Mesothelial cell of epicardium (in vitro differentiated cells): ENCODE measurements at regions not wholly inside any gene's neighbourhood (a gene's known extent, or its start where the extent isn't known, plus 50 kb on each side); places are given as distances from the start of the nearest gene placed in this dataset.
"Not testable (repeated sequence)": the region's sequence is repeated elsewhere in the genome, so short reads cannot be mapped to it uniquely, and the experiment has no call there.

Experiments
- DNase-seq, 2 experiments: peaks; one replicate each; pipeline ENCODE4 v3.0.0; 2021; ENCODE audit warnings: low spot score in 2 of 2; ENCODE audit not compliant: unreplicated experiment in 2 of 2
- H3K27ac Mint-ChIP-seq: 2 replicates; pipeline ENCODE4 v1.8.0; 2021; ENCODE audit warnings: mixed read lengths
- H3K27me3 Mint-ChIP-seq: 2 replicates; pipeline ENCODE4 v1.8.0; 2021; ENCODE audit warnings: low read depth, mixed read lengths
- H3K36me3 Mint-ChIP-seq: 2 replicates; pipeline ENCODE4 v1.8.0; 2021; ENCODE audit warnings: mixed read lengths
- H3K4me1 Mint-ChIP-seq: 2 replicates; pipeline ENCODE4 v1.8.0; 2021; ENCODE audit warnings: mixed read lengths
- H3K4me3 Mint-ChIP-seq: 2 replicates; pipeline ENCODE4 v1.8.0; 2021; ENCODE audit warnings: mild to moderate bottlenecking, moderate library complexity, mixed read lengths
- H3K9me3 Mint-ChIP-seq: 2 replicates; pipeline ENCODE4 v1.8.0; 2021; ENCODE audit warnings: mixed read lengths
- TF ChIP-seq, protein P1 (sequence below): fragments of 200-600 bp; sonication (generic); IDR thresholded peaks from one replicate; pipeline ENCODE4 v1.5.0; 2021; ENCODE audit warnings: antibody characterized with exemption; ENCODE audit not compliant: unreplicated experiment

DNA sequence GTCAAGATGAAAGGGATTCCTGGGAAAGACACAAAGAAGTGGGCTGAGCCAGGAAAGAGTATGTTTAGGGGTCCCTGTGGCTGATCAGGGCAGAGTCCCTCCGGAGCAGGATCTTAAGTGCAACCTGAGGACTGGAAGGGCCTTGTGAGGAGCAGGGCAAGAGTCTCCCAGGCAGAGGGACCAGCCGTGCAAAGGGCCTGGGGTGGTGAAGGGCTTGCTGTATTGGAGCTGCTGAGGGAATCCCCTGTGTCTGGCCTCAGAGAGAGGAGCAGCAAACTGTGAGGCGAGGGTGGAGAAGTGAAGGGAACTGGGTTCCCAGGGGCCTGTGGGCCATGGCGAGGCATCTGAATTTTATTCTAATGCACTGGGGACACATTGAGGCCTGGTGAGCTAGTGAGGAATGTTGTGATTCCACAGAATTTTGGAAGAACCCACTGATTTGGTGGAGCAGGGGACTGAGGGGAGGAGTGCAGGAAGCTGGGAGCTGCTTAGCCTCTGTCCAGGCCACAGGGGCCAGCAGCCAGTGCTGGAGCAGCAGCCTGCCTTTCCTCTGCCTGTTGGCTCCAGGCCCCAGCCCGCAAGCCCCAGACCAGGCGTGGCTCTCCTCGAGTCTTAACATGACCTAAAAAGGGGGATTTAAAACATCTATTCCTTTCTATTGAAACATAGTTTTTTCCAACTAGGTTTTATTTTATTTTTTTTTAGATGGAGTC lies 138.4 kb upstream of the IGFBP3 start:
- no peak overlapping the region for H3K27ac Mint-ChIP-seq
- no peak overlapping the region for H3K4me3 Mint-ChIP-seq
- H3K36me3 Mint-ChIP-seq = no peaks in the 10 kb centered on the region
- no peak for DNase-seq
- peaks cover 2% of the 10 kb centered on the region for H3K27me3 Mint-ChIP-seq
- peaks cover 14% of the 10 kb centered on the region for H3K4me1 Mint-ChIP-seq
- TF ChIP-seq, protein P1, sequence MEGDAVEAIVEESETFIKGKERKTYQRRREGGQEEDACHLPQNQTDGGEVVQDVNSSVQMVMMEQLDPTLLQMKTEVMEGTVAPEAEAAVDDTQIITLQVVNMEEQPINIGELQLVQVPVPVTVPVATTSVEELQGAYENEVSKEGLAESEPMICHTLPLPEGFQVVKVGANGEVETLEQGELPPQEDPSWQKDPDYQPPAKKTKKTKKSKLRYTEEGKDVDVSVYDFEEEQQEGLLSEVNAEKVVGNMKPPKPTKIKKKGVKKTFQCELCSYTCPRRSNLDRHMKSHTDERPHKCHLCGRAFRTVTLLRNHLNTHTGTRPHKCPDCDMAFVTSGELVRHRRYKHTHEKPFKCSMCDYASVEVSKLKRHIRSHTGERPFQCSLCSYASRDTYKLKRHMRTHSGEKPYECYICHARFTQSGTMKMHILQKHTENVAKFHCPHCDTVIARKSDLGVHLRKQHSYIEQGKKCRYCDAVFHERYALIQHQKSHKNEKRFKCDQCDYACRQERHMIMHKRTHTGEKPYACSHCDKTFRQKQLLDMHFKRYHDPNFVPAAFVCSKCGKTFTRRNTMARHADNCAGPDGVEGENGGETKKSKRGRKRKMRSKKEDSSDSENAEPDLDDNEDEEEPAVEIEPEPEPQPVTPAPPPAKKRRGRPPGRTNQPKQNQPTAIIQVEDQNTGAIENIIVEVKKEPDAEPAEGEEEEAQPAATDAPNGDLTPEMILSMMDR = no peak
- H3K9me3 Mint-ChIP-seq = no peaks in the 10 kb centered on the region

DNA sequence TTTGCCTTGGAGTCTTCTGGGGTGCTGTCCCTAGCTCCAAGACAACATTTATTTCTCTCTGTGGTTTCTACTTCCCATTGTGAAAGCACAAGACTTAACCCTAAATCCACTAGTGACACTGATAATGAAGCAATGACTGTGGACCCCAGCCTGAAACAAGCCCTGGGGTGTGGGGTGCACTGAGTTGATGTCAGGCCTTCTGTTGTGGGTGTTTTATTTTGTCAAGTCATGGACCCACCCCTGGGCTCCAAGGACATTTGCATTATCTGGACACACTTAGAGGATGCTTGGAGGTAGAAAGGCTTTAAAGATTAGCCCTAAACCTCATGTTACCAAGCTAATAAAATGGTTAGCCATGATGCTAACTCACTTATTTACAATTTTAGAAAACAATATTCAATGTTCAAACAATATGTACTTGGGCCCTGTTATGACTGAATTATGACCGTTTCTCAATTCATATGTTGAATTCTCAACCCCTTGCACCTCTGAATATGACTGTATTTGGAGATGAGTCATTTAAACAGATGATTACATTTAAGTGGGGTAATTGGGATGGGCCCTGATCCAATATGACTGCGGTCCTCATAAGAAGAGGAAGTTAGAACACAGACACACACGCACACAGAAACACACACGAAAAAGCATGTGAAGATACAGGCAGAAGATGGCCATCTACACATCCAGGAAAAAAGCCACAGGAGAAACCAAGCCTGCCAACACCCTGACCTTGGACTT lies 137.2 kb upstream of the IGFBP3 start:
- no peaks in the 10 kb centered on the region for H3K9me3 Mint-ChIP-seq
- peaks cover 2% of the 10 kb centered on the region for H3K27me3 Mint-ChIP-seq
- DNase-seq = no peak
- H3K4me3 Mint-ChIP-seq = no peak overlapping the region
- H3K36me3 Mint-ChIP-seq = no peaks in the 10 kb centered on the region
- no peak overlapping the region for H3K27ac Mint-ChIP-seq
- TF ChIP-seq, protein P1 = no peak
- peaks cover 24% of the 10 kb centered on the region for H3K4me1 Mint-ChIP-seq

DNA sequence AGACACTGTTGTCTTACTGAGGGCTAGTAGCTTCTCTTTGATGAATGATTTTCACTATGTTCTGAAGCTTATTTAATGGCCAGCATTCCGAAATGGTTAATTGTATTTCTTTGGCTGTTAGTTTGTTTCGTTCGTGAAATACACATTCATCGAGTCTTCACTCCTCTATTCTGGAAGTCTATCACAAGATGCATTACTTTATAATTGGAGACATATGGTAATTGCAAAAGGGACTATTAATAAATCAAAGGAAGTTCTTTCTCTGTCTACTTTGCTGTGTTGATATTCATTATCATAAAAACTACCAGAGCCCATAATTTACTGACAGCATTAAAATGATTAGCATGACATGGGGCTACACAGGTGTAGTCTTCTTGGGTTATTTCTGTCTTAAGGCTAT lies 133.8 kb upstream of the IGFBP3 start:
- Mint-ChIP-seq H3K36me3 (no peaks in the 10 kb centered on the region), H3K4me3 (no peak overlapping the region), H3K9me3 (peaks cover 4% of the 10 kb centered on the region), H3K4me1 (peaks cover 22% of the 10 kb centered on the region), H3K27ac (no peak overlapping the region), H3K27me3 (peaks cover 2% of the 10 kb centered on the region)
- no peak for DNase-seq
- TF ChIP-seq, protein P1 = no peak

DNA sequence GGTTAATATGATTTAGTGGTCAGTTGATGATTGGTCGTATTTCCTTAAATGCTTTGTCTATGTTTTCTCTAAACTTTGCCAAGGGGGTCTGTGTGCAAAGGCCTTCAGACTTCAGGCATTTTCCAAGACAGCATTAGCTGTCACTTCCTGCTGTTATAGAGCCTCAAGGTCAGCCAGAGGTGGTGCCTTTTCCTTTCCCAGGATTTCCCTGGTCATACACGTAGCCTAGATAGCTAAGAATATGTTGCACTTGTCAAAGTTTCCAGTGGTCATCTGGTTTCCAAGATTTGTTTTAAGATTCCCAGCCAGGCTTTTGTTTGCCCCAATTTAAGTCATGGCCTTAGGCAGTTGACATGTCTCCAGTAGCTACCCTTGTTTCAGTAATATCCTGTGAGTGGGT lies 133.2 kb upstream of the IGFBP3 start:
- H3K4me1 Mint-ChIP-seq = peaks cover 22% of the 10 kb centered on the region
- no peak overlapping the region for H3K4me3 Mint-ChIP-seq
- no peak overlapping the region for H3K27ac Mint-ChIP-seq
- H3K27me3 Mint-ChIP-seq = peaks cover 2% of the 10 kb centered on the region
- TF ChIP-seq, protein P1 = no peak
- DNase-seq = no peak
- H3K9me3 Mint-ChIP-seq = peaks cover 4% of the 10 kb centered on the region
- H3K36me3 Mint-ChIP-seq = no peaks in the 10 kb centered on the region

DNA sequence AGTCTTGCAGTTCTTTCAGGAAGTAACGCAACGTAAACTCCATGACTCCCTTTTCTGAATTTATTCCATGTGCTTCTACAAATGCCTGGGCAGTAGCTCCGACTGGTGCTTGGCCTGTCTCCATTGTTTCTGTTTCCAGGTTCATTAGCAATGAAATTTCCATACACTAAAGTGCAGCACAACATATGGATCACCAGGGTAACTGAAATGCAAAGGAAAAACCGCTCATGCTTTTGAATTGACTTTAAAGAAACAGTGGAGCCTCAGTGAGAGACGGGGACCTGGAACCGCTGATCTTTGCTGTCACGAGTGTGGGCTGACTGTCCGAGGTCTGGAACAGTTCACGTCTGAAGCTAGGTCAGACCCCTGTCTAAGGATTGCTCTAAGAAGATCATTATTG lies 126.5 kb upstream of the IGFBP3 start:
- no peak for DNase-seq
- Mint-ChIP-seq H3K27me3 (no peaks in the 10 kb centered on the region), H3K36me3 (peaks cover 2% of the 10 kb centered on the region), H3K4me3 (no peak overlapping the region), H3K9me3 (peaks cover 2% of the 10 kb centered on the region), H3K27ac (no peak overlapping the region), H3K4me1 (no peaks in the 10 kb centered on the region)
- TF ChIP-seq, protein P1 = no peak

DNA sequence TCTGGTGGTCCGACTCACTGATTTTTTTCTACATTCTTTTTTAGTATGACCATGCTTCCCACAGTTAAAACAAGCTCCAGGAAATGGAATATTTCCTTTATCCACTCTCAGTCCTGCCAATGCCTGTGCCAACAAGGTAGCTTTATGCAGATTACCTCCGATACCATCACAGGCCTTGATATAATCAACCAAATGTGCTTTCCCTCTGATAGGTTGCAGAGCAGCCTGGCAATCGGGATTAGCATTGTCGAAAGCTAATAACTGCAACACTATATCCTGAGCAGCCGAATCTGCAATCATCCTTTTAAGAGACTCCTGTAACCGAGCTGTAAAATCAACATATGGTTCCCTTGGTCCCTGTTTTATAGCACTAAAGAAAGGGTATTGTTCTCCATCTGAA lies 122.3 kb upstream of the IGFBP3 start:
- not testable (repeated sequence) for DNase-seq, H3K36me3 Mint-ChIP-seq, H3K9me3 Mint-ChIP-seq, H3K4me3 Mint-ChIP-seq, H3K27me3 Mint-ChIP-seq, H3K27ac Mint-ChIP-seq
- peaks cover 11% of the 10 kb centered on the region for H3K4me1 Mint-ChIP-seq

DNA sequence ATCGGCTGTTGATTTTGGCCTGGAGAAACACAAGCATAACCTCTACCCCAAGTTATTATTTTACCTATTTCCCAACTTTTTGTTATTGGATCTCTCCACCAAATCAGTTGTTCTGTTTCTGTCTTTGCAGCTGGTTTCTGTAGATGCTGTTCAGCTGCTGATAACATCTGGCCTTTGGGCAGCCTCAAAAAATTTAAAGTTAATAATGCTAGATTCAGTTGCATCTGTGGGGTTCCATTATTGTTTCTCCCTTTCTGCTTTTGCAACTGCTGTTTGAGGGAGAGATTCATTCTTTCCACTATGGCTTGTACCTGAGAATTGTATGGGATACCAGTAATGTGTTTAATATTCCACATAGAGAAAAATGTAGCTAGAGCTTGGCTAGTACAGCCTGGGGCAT lies 118.7 kb upstream of the IGFBP3 start:
- not testable (repeated sequence) for H3K4me3 Mint-ChIP-seq, H3K9me3 Mint-ChIP-seq, H3K36me3 Mint-ChIP-seq, H3K27ac Mint-ChIP-seq, H3K27me3 Mint-ChIP-seq, DNase-seq
- H3K4me1 Mint-ChIP-seq = peaks cover 19% of the 10 kb centered on the region
